Fibroblast of peridontal ligament (primary cell): ENCODE measurements at regions not wholly inside any gene's neighbourhood (a gene's known extent, or its start where the extent isn't known, plus 50 kb on each side); places are given as distances from the start of the nearest gene placed in this dataset.

Experiments used
- DNase-seq: peaks from one replicate; pipeline ENCODE4 v3.0.0-alpha.2; 2010; ENCODE audit errors: extremely low read depth

GRCh38 chr12:41932470-41932991, 212.1 kb downstream of the GXYLT1 start:
- DNase-seq: peak; percentile 4

GRCh38 chr12:41930866-41931437, 213.7 kb downstream of the GXYLT1 start:
- peak; percentile 4 for DNase-seq

- no peak for DNase-seq
Observed at GRCh38 chr12:41924111-41924510, 220.6 kb downstream of the GXYLT1 start.

GRCh38 chr12:41923351-41923750, 221.3 kb downstream of the GXYLT1 start:
- DNase-seq: no peak

GRCh38 chr12:41920355-41920754, 224.3 kb downstream of the GXYLT1 start:
- DNase-seq: no peak

- DNase-seq: no peak
Observed at GRCh38 chr12:41919526-41920261, 225.0 kb downstream of the GXYLT1 start.

GRCh38 chr12:41919048-41919447, 225.6 kb downstream of the GXYLT1 start:
- no peak for DNase-seq

GRCh38 chr12:41917938-41918341, 226.7 kb downstream of the GXYLT1 start:
- no peak for DNase-seq

GRCh38 chr12:41917181-41917580, 227.5 kb downstream of the GXYLT1 start:
- DNase-seq: no peak

- no peak for DNase-seq
Observed at GRCh38 chr12:41910578-41911320, 233.9 kb downstream of the GXYLT1 start.

GRCh38 chr12:41908206-41908605, 236.5 kb downstream of the GXYLT1 start:
- no peak for DNase-seq

GRCh38 chr12:41907550-41907949, 237.1 kb downstream of the GXYLT1 start:
- DNase-seq: no peak

- no peak for DNase-seq
Observed at GRCh38 chr12:41907021-41907420, 237.7 kb downstream of the GXYLT1 start.

- no peak for DNase-seq
Observed at GRCh38 chr12:41905759-41906297, 238.8 kb downstream of the GXYLT1 start.

- DNase-seq: no peak
Observed at GRCh38 chr12:41905073-41905758, 239.5 kb downstream of the GXYLT1 start.

GRCh38 chr12:41904041-41904440, 240.6 kb downstream of the GXYLT1 start:
- no peak for DNase-seq

- DNase-seq: no peak
Observed at GRCh38 chr12:41903014-41903708, 241.5 kb downstream of the GXYLT1 start.

- no peak for DNase-seq
Observed at GRCh38 chr12:41899577-41899976, 245.1 kb downstream of the GXYLT1 start.

GRCh38 chr12:41897593-41897992, 247.1 kb downstream of the GXYLT1 start:
- no peak for DNase-seq

GRCh38 chr12:41893491-41893890, 251.2 kb downstream of the GXYLT1 start:
- DNase-seq: no peak

- no peak for DNase-seq
Observed at GRCh38 chr12:41892302-41892701, 252.4 kb downstream of the GXYLT1 start.
